Glutamatergic neuron (in vitro differentiated cells): ENCODE measurements at regions not wholly inside any gene's neighbourhood (a gene's known extent, or its start where the extent isn't known, plus 50 kb on each side); places are given as distances from the start of the nearest gene placed in this dataset.

ENCODE experiments used
- DNase-seq: peaks from one replicate; pipeline ENCODE4 v3.0.0; 2022
- H3K27ac Mint-ChIP-seq: one replicate; pipeline ENCODE4 v1.8.0; 2020; ENCODE audit warnings: mild to moderate bottlenecking, mixed read lengths, inconsistent platforms; ENCODE audit not compliant: unreplicated experiment
- H3K27me3 Mint-ChIP-seq: one replicate; pipeline ENCODE4 v1.8.0; 2020; ENCODE audit warnings: mild to moderate bottlenecking, moderate library complexity, mixed read lengths, inconsistent platforms; ENCODE audit not compliant: unreplicated experiment
- H3K36me3 Mint-ChIP-seq: one replicate; pipeline ENCODE4 v1.8.0; 2020; ENCODE audit warnings: mild to moderate bottlenecking, mixed read lengths, inconsistent platforms; ENCODE audit not compliant: unreplicated experiment
- H3K4me1 Mint-ChIP-seq: one replicate; pipeline ENCODE4 v1.8.0; 2020; ENCODE audit warnings: mild to moderate bottlenecking, low read depth, mixed read lengths, inconsistent platforms; ENCODE audit not compliant: unreplicated experiment
- H3K4me3 Mint-ChIP-seq: one replicate; pipeline ENCODE4 v1.8.0; 2020; ENCODE audit warnings: mild to moderate bottlenecking, mixed read lengths, inconsistent platforms; ENCODE audit not compliant: unreplicated experiment
- H3K9me3 Mint-ChIP-seq: one replicate; pipeline ENCODE4 v1.8.0; 2020; ENCODE audit warnings: mild to moderate bottlenecking, moderate library complexity, mixed read lengths, inconsistent platforms; ENCODE audit not compliant: unreplicated experiment
- CTCF ChIP-seq: fragments of 200-600 bp; sonication (generic); IDR thresholded peaks from one replicate; pipeline ENCODE4 v1.5.0; 2021; ENCODE audit not compliant: partially characterized antibody, unreplicated experiment

GRCh38 chr11:92449222-92449621, 224.6 kb downstream of the FAT3 start:
- H3K36me3 Mint-ChIP-seq, result no peaks in the 10 kb centered on the region
- H3K27me3 Mint-ChIP-seq, result peaks cover 2% of the 10 kb centered on the region

GRCh38 chr11:92449780-92450179, 225.2 kb downstream of the FAT3 start:
- no peak for TF ChIP-seq CTCF
- peaks cover 19% of the 10 kb centered on the region for H3K4me1 Mint-ChIP-seq
- DNase-seq, result no peak
- H3K27ac Mint-ChIP-seq, result no peak overlapping the region
- peaks cover 2% of the 10 kb centered on the region for H3K27me3 Mint-ChIP-seq
- no peaks in the 10 kb centered on the region for H3K36me3 Mint-ChIP-seq
- no peak overlapping the region for H3K4me3 Mint-ChIP-seq
- peaks cover 2% of the 10 kb centered on the region for H3K9me3 Mint-ChIP-seq

More at GRCh38 chr11:92449222-92449621, 224.6 kb downstream of the FAT3 start:
- no peak overlapping the region for H3K27ac Mint-ChIP-seq
- H3K4me3 Mint-ChIP-seq, result no peak overlapping the region
- peaks cover 2% of the 10 kb centered on the region for H3K9me3 Mint-ChIP-seq
- peaks cover 22% of the 10 kb centered on the region for H3K4me1 Mint-ChIP-seq
- no peak for TF ChIP-seq CTCF
- no peak for DNase-seq

GRCh38 chr11:92451063-92451462, 226.4 kb downstream of the FAT3 start:
- Mint-ChIP-seq H3K9me3 (no peaks in the 10 kb centered on the region), H3K27ac (no peak overlapping the region), H3K36me3 (no peaks in the 10 kb centered on the region), H3K4me3 (no peak overlapping the region), H3K4me1 (peaks cover 8% of the 10 kb centered on the region), H3K27me3 (peaks cover 2% of the 10 kb centered on the region)
- DNase-seq, result no peak
- no peak for TF ChIP-seq CTCF

DNA sequence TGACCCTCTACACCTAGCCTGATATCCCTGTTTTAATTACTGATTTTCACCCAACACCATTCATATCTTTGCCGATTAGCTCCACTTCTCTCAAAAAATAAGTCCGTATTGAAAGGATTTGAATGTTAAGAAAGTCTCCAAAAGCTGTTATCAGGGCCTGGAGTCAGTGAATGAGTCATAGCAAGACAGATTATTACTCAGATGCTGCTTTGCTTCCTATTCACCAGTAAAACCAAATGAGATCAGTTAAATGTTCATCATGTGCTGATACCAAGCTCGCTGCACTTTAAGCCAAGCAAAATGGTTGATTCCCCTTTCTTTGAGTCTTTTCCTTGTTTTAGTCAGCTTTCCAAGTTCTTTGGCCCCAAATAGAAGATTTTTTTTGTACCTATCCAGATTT, 228.4 kb downstream of the FAT3 start:
- Mint-ChIP-seq H3K27ac (no peak overlapping the region), H3K36me3 (no peaks in the 10 kb centered on the region), H3K4me1 (peaks cover 8% of the 10 kb centered on the region), H3K9me3 (no peaks in the 10 kb centered on the region), H3K4me3 (no peak overlapping the region), H3K27me3 (no peaks in the 10 kb centered on the region)
- no peak for DNase-seq
- no peak for TF ChIP-seq CTCF

DNA sequence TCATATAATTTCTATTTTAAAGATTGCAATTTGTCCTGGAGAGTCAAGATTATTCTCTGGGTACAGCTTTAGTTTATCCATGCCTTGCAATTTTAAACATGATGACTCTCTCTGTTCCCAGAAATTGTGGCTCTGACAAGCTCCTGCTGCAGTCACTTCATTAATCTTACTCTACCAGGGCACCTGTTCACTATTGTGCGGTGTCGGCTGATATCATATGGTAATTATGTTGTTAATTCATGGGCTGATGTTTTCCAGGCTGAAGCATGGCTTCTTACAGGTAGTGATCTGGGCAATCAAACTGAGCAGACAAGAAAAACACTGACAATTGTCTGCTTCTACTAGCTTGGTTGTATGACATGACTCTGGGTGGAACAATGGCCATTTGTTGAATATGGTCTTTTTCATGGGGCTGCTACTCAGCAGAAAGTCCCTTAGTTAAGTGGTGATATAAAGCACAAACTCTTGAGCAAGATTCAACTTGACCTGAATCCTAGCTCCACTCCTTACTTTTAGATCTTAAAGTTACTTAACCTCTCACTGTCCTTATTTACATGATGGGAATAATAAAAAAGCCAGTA, 230.7 kb downstream of the FAT3 start:
- no peaks in the 10 kb centered on the region for H3K9me3 Mint-ChIP-seq
- no peaks in the 10 kb centered on the region for H3K36me3 Mint-ChIP-seq
- H3K27ac Mint-ChIP-seq, result no peak overlapping the region
- no peak for DNase-seq
- no peaks in the 10 kb centered on the region for H3K27me3 Mint-ChIP-seq
- H3K4me3 Mint-ChIP-seq, result no peak overlapping the region
- H3K4me1 Mint-ChIP-seq, result peaks cover 10% of the 10 kb centered on the region
- no peak for TF ChIP-seq CTCF
